OCI-LY7 (cell line): ENCODE measurements at regions not wholly inside any gene's neighbourhood (a gene's known extent, or its start where the extent isn't known, plus 50 kb on each side); places are given as distances from the start of the nearest gene placed in this dataset.

Source experiments
- CTCF ChIP-seq: fragments of 200-600 bp; sonication (generic); conservative IDR thresholded peaks from 2 replicates; pipeline ENCODE4 v1.5.1; 2014; ENCODE audit warnings: mild to moderate bottlenecking, antibody characterized with exemption, low read length, moderate library complexity, mixed read lengths
- EZH2phosphoT487 ChIP-seq: fragments of 200-600 bp; sonication (generic); IDR thresholded peaks from 2 replicates; pipeline ENCODE4 v1.6.1; 2018; ENCODE audit warnings: low read depth, borderline replicate concordance, mild to moderate bottlenecking, mixed run types, antibody characterized with exemption, low read length, moderate library complexity, mixed read lengths

- TF ChIP-seq CTCF (no peak), EZH2phosphoT487 (no peak)
These were observed 380.1 kb upstream of the MEIS2 start for GRCh38 chr15:37480482-37480881.
